B cell (primary cell): ENCODE measurements at regions not wholly inside any gene's neighbourhood (a gene's known extent, or its start where the extent isn't known, plus 50 kb on each side); places are given as distances from the start of the nearest gene placed in this dataset.
"Not testable (repeated sequence)": the region's sequence is repeated elsewhere in the genome, so short reads cannot be mapped to it uniquely, and the experiment has no call there.

ENCODE experiments used
- ATAC-seq: fragments of 200-7000 bp; cut with Tn5 transposase; one replicate; pipeline ENCODE4 v1.10.0; 2021; ENCODE audit warnings: low read depth, mild to moderate bottlenecking, moderate number of reproducible peaks, moderate library complexity
- CTCF ChIA-PET: fragments of 350-600 bp; sonication (Branson Sonifier 250); formaldehyde crosslinking; loops from one replicate; lab custom pipeline; 2021; ENCODE audit warnings: antibody characterized with exemption, inconsistent platforms; lab: Charles Lee
- POLR2A ChIA-PET: fragments of 350-600 bp; sonication (Branson Sonifier 250); formaldehyde crosslinking; loops from one replicate; lab custom pipeline; 2021; ENCODE audit warnings: antibody characterized with exemption; lab: Charles Lee
- DNase-seq: peaks from one replicate; pipeline ENCODE4 v3.0.0; 2013
- H2AFZ ChIP-seq: 2 replicates; pipeline ENCODE4 v1.6.1; 2012; ENCODE audit warnings: mild to moderate bottlenecking, low read depth, low read length; ENCODE audit not compliant: insufficient read depth, poor library complexity, severe bottlenecking
- H3K27ac ChIP-seq, 2 donors: 1 replicate in 1 of 2; 2 replicates in 1 of 2; pipeline ENCODE4 v1.5.1; 2012 to 2013; ENCODE audit warnings: low read length in 2 of 2, mild to moderate bottlenecking in 2 of 2, moderate library complexity in 1 of 2
- H3K27me3 ChIP-seq, 4 experiments: fragments of 200-600 bp in 1 of 4; sonication (generic) in 1 of 4; replicated peaks in 1 of 4; 1 replicate in 2 of 4; 2 replicates in 2 of 4; pipeline versions ENCODE4 v1.6.1 to v1.7.0; 2013 to 2016; ENCODE audit warnings: low read length in 3 of 4, mild to moderate bottlenecking in 2 of 4, mixed read lengths in 1 of 4, moderate library complexity in 1 of 4; ENCODE audit not compliant: insufficient read depth in 4 of 4, control insufficient read depth in 3 of 4; ENCODE audit errors: control extremely low read depth in 1 of 4
- H3K36me3 ChIP-seq, 2 experiments: replicated peaks in 1 of 2; 1 replicate in 1 of 2; 2 replicates in 1 of 2; pipeline versions ENCODE4 v1.6.1 to v1.7.1; 2013; ENCODE audit warnings: low read length in 1 of 2; ENCODE audit not compliant: insufficient read depth in 2 of 2, control insufficient read depth in 1 of 2; ENCODE audit errors: control extremely low read depth in 1 of 2, extremely low read depth in 1 of 2
- H3K4me1 ChIP-seq, 2 donors: fragments of 200-600 bp in 1 of 2; sonication (generic) in 1 of 2; 1 replicate in 1 of 2; 2 replicates in 1 of 2; pipeline versions ENCODE4 v1.5.1 to v1.6.1; 2013 to 2017; ENCODE audit warnings: low read length in 2 of 2; ENCODE audit not compliant: control insufficient read depth in 2 of 2, insufficient read depth in 2 of 2
- H3K4me2 ChIP-seq: replicated peaks from 2 replicates; pipeline ENCODE3; 2012; ENCODE audit warnings: mild to moderate bottlenecking, low read depth, low read length; ENCODE audit not compliant: poor library complexity, severe bottlenecking
- H3K4me3 ChIP-seq, 5 experiments: fragments of 200-600 bp in 1 of 5; sonication (generic) in 1 of 5; 1 replicate in 3 of 5; 2 replicates in 2 of 5; pipeline versions ENCODE4 v1.5.1 to v1.7.0; 2011 to 2016; ENCODE audit warnings: low read length in 4 of 5, mild to moderate bottlenecking in 4 of 5, low read depth in 2 of 5, control low read depth in 1 of 5, moderate library complexity in 1 of 5; ENCODE audit not compliant: insufficient read depth in 1 of 5; ENCODE audit errors: control extremely low read depth in 1 of 5, extremely low read depth in 1 of 5
- H3K79me2 ChIP-seq: fragments of 200-600 bp; sonication (generic); one replicate; pipeline ENCODE4 v1.6.0; 2016; ENCODE audit warnings: low read length; ENCODE audit not compliant: control insufficient read depth, insufficient read depth
- H3K9ac ChIP-seq: fragments of 200-600 bp; sonication (generic); 2 replicates; pipeline ENCODE4 v1.6.1; 2017; ENCODE audit warnings: mild to moderate bottlenecking, low read length, moderate library complexity
- H3K9me3 ChIP-seq, 3 donors: one replicate each; pipeline versions ENCODE4 v1.6.1 to v1.7.1; 2013; ENCODE audit warnings: low read length in 2 of 3; ENCODE audit not compliant: control insufficient read depth in 2 of 3, insufficient read depth in 1 of 3; ENCODE audit errors: control extremely low read depth in 1 of 3
- H4K20me1 ChIP-seq: 2 replicates; pipeline ENCODE4 v1.6.0; 2012; ENCODE audit warnings: mild to moderate bottlenecking, low read length; ENCODE audit not compliant: insufficient read depth, control insufficient read depth, poor library complexity, severe bottlenecking
- H3K27ac Mint-ChIP-seq: one replicate; pipeline ENCODE4 v1.8.0; 2021; ENCODE audit warnings: mixed read lengths
- H3K27me3 Mint-ChIP-seq: one replicate; pipeline ENCODE4 v1.8.0; 2021; ENCODE audit warnings: mixed read lengths
- H3K4me1 Mint-ChIP-seq: one replicate; pipeline ENCODE4 v1.8.0; 2021; ENCODE audit warnings: mixed read lengths
- H3K4me3 Mint-ChIP-seq: one replicate; pipeline ENCODE4 v1.8.0; 2021; ENCODE audit warnings: mixed read lengths
- H3K9me3 Mint-ChIP-seq: one replicate; pipeline ENCODE4 v1.8.0; 2022; ENCODE audit warnings: mixed read lengths; ENCODE audit not compliant: insufficient read depth
- EZH2 ChIP-seq: IDR thresholded peaks from 2 replicates; pipeline ENCODE4 v1.6.1; 2012; ENCODE audit warnings: borderline replicate concordance, low read depth, mild to moderate bottlenecking, moderate library complexity, low read length; ENCODE audit not compliant: insufficient read depth, poor library complexity, severe bottlenecking
- WGBS: methylation state at CpG from one replicate; pipeline ENCODE4 v1.1.5; 2013; ENCODE audit warnings: missing lambda C conversion rate; ENCODE audit not compliant: insufficient coverage; 5-methylcytosine and 5-hydroxymethylcytosine counted together
- intact Hi-C: fragments of 100-400 bp; cut with micrococcal nuclease; formaldehyde crosslinking; loops from one replicate; pipeline ENCODE4 v1.10.0; 2022
- TF ChIP-seq, protein P1 (sequence below): fragments of 200-600 bp; IDR thresholded peaks from one replicate; pipeline ENCODE4 v1.8.0; 2022; ENCODE audit warnings: antibody characterized with exemption, mild to moderate bottlenecking

DNA sequence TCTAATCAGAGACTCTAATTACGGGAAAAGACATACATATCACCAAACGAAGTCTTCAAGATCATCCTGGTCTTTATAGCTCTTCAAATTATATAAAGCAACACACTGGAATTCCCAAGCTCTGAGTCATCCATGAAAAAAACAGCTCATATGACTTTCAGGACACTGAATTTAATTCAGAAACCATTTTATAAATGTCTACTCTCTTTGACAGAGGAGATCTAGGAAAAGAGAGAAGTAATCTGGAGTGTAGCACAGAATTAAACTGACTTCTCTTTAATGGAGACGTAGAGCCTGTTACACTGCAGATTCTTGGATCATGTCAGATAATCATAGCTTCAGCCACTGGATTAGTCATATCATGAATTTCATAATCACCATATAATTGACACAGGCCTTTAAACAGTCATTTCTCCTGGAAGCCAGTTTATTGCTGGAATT, 86.8 kb upstream of the WSB1 start:
- H2AFZ ChIP-seq, result no peak overlapping the region
- H3K4me3 ChIP-seq, result no peak overlapping the region
- no peak overlapping the region for H3K27ac ChIP-seq
- TF ChIP-seq EZH2, result no peak
- TF ChIP-seq, protein P1, sequence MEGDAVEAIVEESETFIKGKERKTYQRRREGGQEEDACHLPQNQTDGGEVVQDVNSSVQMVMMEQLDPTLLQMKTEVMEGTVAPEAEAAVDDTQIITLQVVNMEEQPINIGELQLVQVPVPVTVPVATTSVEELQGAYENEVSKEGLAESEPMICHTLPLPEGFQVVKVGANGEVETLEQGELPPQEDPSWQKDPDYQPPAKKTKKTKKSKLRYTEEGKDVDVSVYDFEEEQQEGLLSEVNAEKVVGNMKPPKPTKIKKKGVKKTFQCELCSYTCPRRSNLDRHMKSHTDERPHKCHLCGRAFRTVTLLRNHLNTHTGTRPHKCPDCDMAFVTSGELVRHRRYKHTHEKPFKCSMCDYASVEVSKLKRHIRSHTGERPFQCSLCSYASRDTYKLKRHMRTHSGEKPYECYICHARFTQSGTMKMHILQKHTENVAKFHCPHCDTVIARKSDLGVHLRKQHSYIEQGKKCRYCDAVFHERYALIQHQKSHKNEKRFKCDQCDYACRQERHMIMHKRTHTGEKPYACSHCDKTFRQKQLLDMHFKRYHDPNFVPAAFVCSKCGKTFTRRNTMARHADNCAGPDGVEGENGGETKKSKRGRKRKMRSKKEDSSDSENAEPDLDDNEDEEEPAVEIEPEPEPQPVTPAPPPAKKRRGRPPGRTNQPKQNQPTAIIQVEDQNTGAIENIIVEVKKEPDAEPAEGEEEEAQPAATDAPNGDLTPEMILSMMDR, result no peak
- no peaks in the 10 kb centered on the region for H3K9me3 ChIP-seq
- no CpG with 5 or more reads among the region's 3 CpGs for WGBS
- ChIA-PET POLR2A (interaction anchor here (0.6 kb wide), 2 partner anchors 28 to 111 kb away, joined by 3 read pairs; no protein-coding TSS in a partner anchor), CTCF (interaction anchor here (0.8 to 2.7 kb wide), 13 partner anchors 8 to 553 kb away, joined by 3 to 30 read pairs (median 3); no protein-coding TSS in a partner anchor)
- H3K4me3 Mint-ChIP-seq, result no peak overlapping the region
- peaks cover 5% of the 10 kb centered on the region for H3K4me1 Mint-ChIP-seq
- no peaks in the 10 kb centered on the region for H3K27me3 ChIP-seq
- H4K20me1 ChIP-seq, result no peaks in the 10 kb centered on the region
- no peaks in the 10 kb centered on the region for H3K4me1 ChIP-seq
- ATAC-seq, result no peak
- no peak for DNase-seq
- intact Hi-C loops, result no loop called here
- no peaks in the 10 kb centered on the region for H3K79me2 ChIP-seq
- no peaks in the 10 kb centered on the region for H3K9me3 Mint-ChIP-seq
- no peak overlapping the region for H3K27ac Mint-ChIP-seq
- H3K9ac ChIP-seq, result no peak overlapping the region
- H3K27me3 Mint-ChIP-seq, result no peaks in the 10 kb centered on the region
- H3K4me2 ChIP-seq, result no peak overlapping the region
- no peaks in the 10 kb centered on the region for H3K36me3 ChIP-seq

DNA sequence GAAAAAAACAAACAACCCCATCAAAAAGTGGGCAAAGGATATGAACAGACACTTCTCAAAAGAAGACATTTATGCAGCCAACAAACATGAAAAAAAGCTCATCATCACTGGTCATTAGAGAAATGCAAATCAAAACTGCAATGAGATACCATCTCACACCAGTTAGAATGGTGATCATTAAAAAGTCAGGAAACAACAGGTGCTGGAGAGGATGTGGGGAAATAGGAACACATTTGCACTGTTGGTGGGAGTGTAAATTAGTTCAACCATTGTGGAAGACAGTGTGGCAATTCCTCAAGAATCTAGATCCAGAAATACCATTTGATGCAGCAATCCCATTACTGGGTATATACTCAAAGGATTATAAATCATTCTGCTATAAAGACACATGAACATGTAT, 85.5 kb upstream of the WSB1 start:
- H3K79me2 ChIP-seq, H3K9ac ChIP-seq, H3K4me3 Mint-ChIP-seq, POLR2A ChIA-PET, H3K4me2 ChIP-seq, DNase-seq, H3K4me1 ChIP-seq, H3K4me3 ChIP-seq, H3K27me3 Mint-ChIP-seq, intact Hi-C loops, H2AFZ ChIP-seq, H3K27ac ChIP-seq, H3K27me3 ChIP-seq, H3K9me3 Mint-ChIP-seq, H3K9me3 ChIP-seq, ATAC-seq, H4K20me1 ChIP-seq, H3K36me3 ChIP-seq, H3K4me1 Mint-ChIP-seq, H3K27ac Mint-ChIP-seq: not testable (repeated sequence)
- CTCF ChIA-PET, result interaction anchor here (0.7 to 2.6 kb wide), 2 partner anchors 10 to 12 kb away, joined by 5 to 6 read pairs; no protein-coding TSS in a partner anchor
